HCT116 (cell line): ENCODE measurements at regions not wholly inside any gene's neighbourhood (a gene's known extent, or its start where the extent isn't known, plus 50 kb on each side); places are given as distances from the start of the nearest gene placed in this dataset.

ENCODE experiments used
- ATAC-seq: fragments of 200-7000 bp; cut with Tn5 transposase; 2 replicates; pipeline ENCODE4 v1.9.1; 2020; ENCODE audit warnings: mild to moderate bottlenecking, moderate library complexity
- BruUV-seq: library from RNA; stranded (reverse); fragments of 400-500 nt; replicated peaks from 2 replicates; lab custom pipeline; 2021; lab: Mats Ljungman, UMichigan
- CTCF ChIA-PET: fragments of 300-600 bp; sonication (Branson Sonifier 250); formaldehyde crosslinking; loops from one replicate; lab custom pipeline; 2021; ENCODE audit warnings: antibody characterized with exemption; lab: Charles Lee
- POLR2A ChIA-PET: fragments of 300-600, 350-600 bp; sonication (Branson Sonifier 250); formaldehyde crosslinking; loops from one replicate; lab custom pipeline; 2021; ENCODE audit warnings: antibody characterized with exemption; lab: Charles Lee
- RAD21 ChIA-PET, 2 experiments: fragments of 300-600 bp; sonication (Branson Sonifier 250); formaldehyde crosslinking; loops; one replicate each; lab custom pipeline; 2023; ENCODE audit warnings: low total read pairs in 2 of 2; ENCODE audit not compliant: uncharacterized antibody in 2 of 2, unreplicated experiment in 2 of 2, low non-redundant PET in 1 of 2; lab: Charles Lee
- DNase-seq: peaks from one replicate; pipeline ENCODE4 v3.0.0-alpha.2; 2010; ENCODE audit warnings: low read depth, low spot score
- H2AFZ ChIP-seq: fragments of 200-600 bp; shearing (Covaris generic), sonication (generic); 2 replicates; pipeline ENCODE4 v1.6.1; 2017; ENCODE audit warnings: low read depth, mixed run types, mixed read lengths, antibody characterized with exemption, low read length; ENCODE audit not compliant: poor library complexity, severe bottlenecking
- H3K27ac ChIP-seq: 2 replicates; pipeline ENCODE4 v1.5.1; 2012; ENCODE audit warnings: low read depth, low read length
- H3K27me3 ChIP-seq: fragments of 200-600 bp; sonication (generic); 2 replicates; pipeline ENCODE4 v1.6.1; 2016; ENCODE audit warnings: mixed run types, low read length, mixed read lengths; ENCODE audit not compliant: insufficient read depth
- H3K36me3 ChIP-seq, 2 experiments: fragments of 200-500 bp in 1 of 2; fragments of 200-600 bp in 1 of 2; sonication (Bioruptor generic) in 1 of 2; sonication (generic) in 1 of 2; 2 replicates each; pipeline versions ENCODE4 v1.5.1 to v1.6.1; 2014 to 2016; ENCODE audit warnings: low read length in 2 of 2, inconsistent platforms in 1 of 2, mixed read lengths in 1 of 2, mixed run types in 1 of 2; ENCODE audit not compliant: insufficient read depth in 2 of 2, control insufficient read depth in 1 of 2
- H3K4me1 ChIP-seq, 2 experiments: fragments of 200-600 bp in 1 of 2; sonication (generic) in 1 of 2; 2 replicates each; pipeline versions ENCODE4 v1.5.1 to v1.6.1; 2012 to 2017; ENCODE audit warnings: low read length in 2 of 2, inconsistent platforms in 1 of 2, mild to moderate bottlenecking in 1 of 2, mixed read lengths in 1 of 2, mixed run types in 1 of 2, moderate library complexity in 1 of 2; ENCODE audit not compliant: insufficient read depth in 2 of 2, control insufficient read depth in 1 of 2
- H3K4me2 ChIP-seq: fragments of 200-600 bp; sonication (generic); 2 replicates; pipeline ENCODE4 v1.6.1; 2017; ENCODE audit warnings: mixed run types, low read length, mixed read lengths
- H3K4me3 ChIP-seq, 2 experiments: fragments of 200-600 bp in 1 of 2; sonication (generic) in 1 of 2; replicated peaks in 1 of 2; 2 replicates each; pipeline ENCODE4 v1.5.1; 2011 to 2016; ENCODE audit warnings: low read length in 2 of 2, control low read depth in 1 of 2, low read depth in 1 of 2, mild to moderate bottlenecking in 1 of 2, mixed read lengths in 1 of 2, mixed run types in 1 of 2
- H3K79me2 ChIP-seq: fragments of 200-600 bp; sonication (generic); 2 replicates; pipeline ENCODE4 v1.6.1; 2017; ENCODE audit warnings: mild to moderate bottlenecking, mixed run types, low read length, moderate library complexity, mixed read lengths; ENCODE audit not compliant: insufficient read depth
- H3K9ac ChIP-seq: fragments of 200-600 bp; sonication (generic); 2 replicates; pipeline ENCODE4 v1.6.1; 2016; ENCODE audit warnings: low read length, mixed read lengths
- H3K9me2 ChIP-seq: fragments of 200-600 bp; sonication (generic), shearing (Covaris generic); 2 replicates; pipeline ENCODE4 v1.6.1; 2017; ENCODE audit warnings: mixed run types, mild to moderate bottlenecking, moderate library complexity; ENCODE audit not compliant: insufficient read depth
- H3K9me3 ChIP-seq, 2 experiments: fragments of 200-500 bp in 1 of 2; fragments of 200-600 bp in 1 of 2; sonication (Bioruptor generic) in 1 of 2; sonication (generic) in 1 of 2; 2 replicates each; pipeline ENCODE4 v1.6.1; 2014 to 2017; ENCODE audit warnings: low read length in 2 of 2, mixed read lengths in 2 of 2, inconsistent platforms in 1 of 2, low read depth in 1 of 2, mild to moderate bottlenecking in 1 of 2, mixed run types in 1 of 2, moderate library complexity in 1 of 2; ENCODE audit not compliant: control insufficient read depth in 1 of 2, insufficient read depth in 1 of 2
- H4K20me1 ChIP-seq: fragments of 200-600 bp; sonication (generic), shearing (Covaris generic); 2 replicates; pipeline ENCODE4 v1.6.1; 2017; ENCODE audit warnings: mixed run types, mild to moderate bottlenecking, moderate library complexity; ENCODE audit not compliant: insufficient read depth
- EGR1 ChIP-seq: IDR thresholded peaks from 2 replicates; pipeline ENCODE4 v1.6.1; 2012; ENCODE audit warnings: low read depth
- ELF1 ChIP-seq: IDR thresholded peaks from 2 replicates; pipeline ENCODE4 v1.6.1; 2012; ENCODE audit warnings: low read depth, borderline replicate concordance
- EZH2 ChIP-seq: fragments of 200-600 bp; sonication (generic); IDR thresholded peaks from 2 replicates; pipeline ENCODE4 v1.6.1; 2017; ENCODE audit warnings: antibody characterized with exemption, mixed run types
- EZH2phosphoT487 ChIP-seq: fragments of 200-600 bp; IDR thresholded peaks from 2 replicates; pipeline ENCODE4 v1.6.1; 2018; ENCODE audit warnings: antibody characterized with exemption, borderline replicate concordance
- FOSL1 ChIP-seq: IDR thresholded peaks from 2 replicates; pipeline ENCODE4 v1.6.1; 2012; ENCODE audit warnings: low read depth
- JUND ChIP-seq: IDR thresholded peaks from 2 replicates; pipeline ENCODE4 v1.6.1; 2012
- MAX ChIP-seq: IDR thresholded peaks from 2 replicates; pipeline ENCODE4 v1.6.1; 2012
- POLR2A ChIP-seq: IDR thresholded peaks from 2 replicates; pipeline ENCODE4 v1.7.0; 2011; ENCODE audit warnings: borderline replicate concordance; ENCODE audit not compliant: insufficient read depth, insufficient read length; ENCODE audit errors: extremely low read depth
- RAD21 ChIP-seq: IDR thresholded peaks from 2 replicates; pipeline ENCODE4 v1.6.1; 2012; ENCODE audit warnings: low read depth, mild to moderate bottlenecking
- REST ChIP-seq: IDR thresholded peaks from 2 replicates; pipeline ENCODE4 v1.6.1; 2012; ENCODE audit warnings: low read depth
- SIN3A ChIP-seq: IDR thresholded peaks from 2 replicates; pipeline ENCODE4 v1.6.1; 2012; ENCODE audit warnings: low read depth
- SP1 ChIP-seq: IDR thresholded peaks from 2 replicates; pipeline ENCODE4 v1.6.1; 2012; ENCODE audit warnings: low read depth
- SRF ChIP-seq: IDR thresholded peaks from 2 replicates; pipeline ENCODE4 v1.6.1; 2012; ENCODE audit warnings: low read depth
- TCF7L2 ChIP-seq: IDR thresholded peaks from 2 replicates; pipeline ENCODE4 v1.7.0; 2011; ENCODE audit warnings: borderline replicate concordance, inconsistent platforms; ENCODE audit not compliant: insufficient read depth, insufficient read length; ENCODE audit errors: extremely low read depth
- YY1 ChIP-seq: IDR thresholded peaks from 2 replicates; pipeline ENCODE4 v1.6.1; 2011; ENCODE audit warnings: low read length, low read depth, moderate library complexity, mild to moderate bottlenecking; ENCODE audit not compliant: insufficient replicate concordance; ENCODE audit errors: extremely low read depth
- ZFX ChIP-seq: fragments of 450-650 bp; IDR thresholded peaks from 2 replicates; pipeline ENCODE4 v1.6.1; 2017
- ZNF274 ChIP-seq: fragments of 200-500 bp; sonication (Bioruptor generic); IDR thresholded peaks from 2 replicates; pipeline ENCODE4 v1.6.1; 2014; ENCODE audit warnings: mild to moderate bottlenecking, low read depth, low read length, inconsistent platforms
- intact Hi-C: fragments of 100-400 bp; cut with micrococcal nuclease; formaldehyde crosslinking; loops from 2 replicates; pipeline ENCODE4 v1.10.0; 2022
- TF ChIP-seq, protein P1 (sequence below): IDR thresholded peaks from 2 replicates; pipeline ENCODE4 v1.6.1; 2012
- TF ChIP-seq, protein P2 (sequence below), 3 experiments: fragments of 200-600 bp in 1 of 3; sonication (generic) in 1 of 3; IDR thresholded peaks in 2 of 3; conservative IDR thresholded peaks in 1 of 3; 2 replicates each; pipeline ENCODE4 v1.5.1; 2012 to 2017; ENCODE audit warnings: low read depth in 2 of 3, low read length in 2 of 3, antibody characterized with exemption in 1 of 3, borderline replicate concordance in 1 of 3, control low read depth in 1 of 3, mild to moderate bottlenecking in 1 of 3, mixed read lengths in 1 of 3, mixed run types in 1 of 3, moderate library complexity in 1 of 3; ENCODE audit not compliant: insufficient read depth in 1 of 3
- TF ChIP-seq, protein P3 (sequence below): IDR thresholded peaks from 2 replicates; pipeline ENCODE4 v1.6.1; 2011; ENCODE audit warnings: mild to moderate bottlenecking, low read length, moderate library complexity; ENCODE audit not compliant: insufficient replicate concordance; ENCODE audit errors: extremely low read depth

DNA sequence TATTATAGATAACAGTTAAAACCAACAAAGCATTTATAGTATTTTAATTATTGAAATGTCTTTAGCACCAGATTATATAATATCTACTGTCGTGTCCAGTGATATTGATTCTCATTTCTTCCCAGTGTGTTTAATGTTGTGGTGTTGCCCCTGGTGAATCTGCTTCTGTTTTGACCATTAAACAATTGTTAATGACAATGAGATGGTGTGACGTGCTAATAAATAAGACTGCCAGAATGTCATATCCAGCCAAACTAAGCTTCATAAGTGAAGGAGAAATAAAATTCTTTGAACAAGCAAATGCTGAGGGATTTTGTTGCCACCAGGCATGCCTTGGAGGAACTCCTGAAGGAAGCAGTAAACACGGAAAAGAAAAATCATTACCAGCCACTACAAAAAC is 480.0 kb upstream of the ROBO1 start:
- H3K9ac ChIP-seq, result no peak overlapping the region
- ATAC-seq (no peak), DNase-seq (no peak)
- H3K27me3 ChIP-seq, result no peaks in the 10 kb centered on the region
- RAD21 ChIA-PET, result no interaction called here
- intact Hi-C loops, result no loop called here
- H3K27ac ChIP-seq, result no peak overlapping the region
- H3K79me2 ChIP-seq, result no peaks in the 10 kb centered on the region
- H3K4me2 ChIP-seq, result no peak overlapping the region
- no TSS peak for BruUV-seq
- H4K20me1 ChIP-seq, result no peaks in the 10 kb centered on the region
- CTCF ChIA-PET, result no interaction called here
- H2AFZ ChIP-seq, result no peak overlapping the region
- H3K9me2 ChIP-seq, result no peaks in the 10 kb centered on the region
- no peaks in the 10 kb centered on the region for H3K4me1 ChIP-seq
- POLR2A ChIA-PET, result no interaction called here
- no peak for TF ChIP-seq POLR2A
- TF ChIP-seq REST, result no peak
- no peak for TF ChIP-seq RAD21
- TF ChIP-seq MAX, result no peak
- TF ChIP-seq FOSL1, result no peak
- TF ChIP-seq JUND, result no peak
- TF ChIP-seq, protein P1, sequence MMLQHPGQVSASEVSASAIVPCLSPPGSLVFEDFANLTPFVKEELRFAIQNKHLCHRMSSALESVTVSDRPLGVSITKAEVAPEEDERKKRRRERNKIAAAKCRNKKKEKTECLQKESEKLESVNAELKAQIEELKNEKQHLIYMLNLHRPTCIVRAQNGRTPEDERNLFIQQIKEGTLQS, result no peak
- no peak for TF ChIP-seq SP1
- TF ChIP-seq ZFX, result no peak
- no peak for TF ChIP-seq EZH2phosphoT487
- TF ChIP-seq, protein P2, sequence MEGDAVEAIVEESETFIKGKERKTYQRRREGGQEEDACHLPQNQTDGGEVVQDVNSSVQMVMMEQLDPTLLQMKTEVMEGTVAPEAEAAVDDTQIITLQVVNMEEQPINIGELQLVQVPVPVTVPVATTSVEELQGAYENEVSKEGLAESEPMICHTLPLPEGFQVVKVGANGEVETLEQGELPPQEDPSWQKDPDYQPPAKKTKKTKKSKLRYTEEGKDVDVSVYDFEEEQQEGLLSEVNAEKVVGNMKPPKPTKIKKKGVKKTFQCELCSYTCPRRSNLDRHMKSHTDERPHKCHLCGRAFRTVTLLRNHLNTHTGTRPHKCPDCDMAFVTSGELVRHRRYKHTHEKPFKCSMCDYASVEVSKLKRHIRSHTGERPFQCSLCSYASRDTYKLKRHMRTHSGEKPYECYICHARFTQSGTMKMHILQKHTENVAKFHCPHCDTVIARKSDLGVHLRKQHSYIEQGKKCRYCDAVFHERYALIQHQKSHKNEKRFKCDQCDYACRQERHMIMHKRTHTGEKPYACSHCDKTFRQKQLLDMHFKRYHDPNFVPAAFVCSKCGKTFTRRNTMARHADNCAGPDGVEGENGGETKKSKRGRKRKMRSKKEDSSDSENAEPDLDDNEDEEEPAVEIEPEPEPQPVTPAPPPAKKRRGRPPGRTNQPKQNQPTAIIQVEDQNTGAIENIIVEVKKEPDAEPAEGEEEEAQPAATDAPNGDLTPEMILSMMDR (IDR thresholded peaks at IDR 0.05 in 2 of 3, conservative IDR thresholded peaks at IDR 0.05 in 1 of 3; ENCODE audit: borderline replicate concordance in 1 of 3, insufficient read depth in 1 of 3, low read depth in 2 of 3, low read length in 2 of 3), result no peak
- TF ChIP-seq, protein P3, sequence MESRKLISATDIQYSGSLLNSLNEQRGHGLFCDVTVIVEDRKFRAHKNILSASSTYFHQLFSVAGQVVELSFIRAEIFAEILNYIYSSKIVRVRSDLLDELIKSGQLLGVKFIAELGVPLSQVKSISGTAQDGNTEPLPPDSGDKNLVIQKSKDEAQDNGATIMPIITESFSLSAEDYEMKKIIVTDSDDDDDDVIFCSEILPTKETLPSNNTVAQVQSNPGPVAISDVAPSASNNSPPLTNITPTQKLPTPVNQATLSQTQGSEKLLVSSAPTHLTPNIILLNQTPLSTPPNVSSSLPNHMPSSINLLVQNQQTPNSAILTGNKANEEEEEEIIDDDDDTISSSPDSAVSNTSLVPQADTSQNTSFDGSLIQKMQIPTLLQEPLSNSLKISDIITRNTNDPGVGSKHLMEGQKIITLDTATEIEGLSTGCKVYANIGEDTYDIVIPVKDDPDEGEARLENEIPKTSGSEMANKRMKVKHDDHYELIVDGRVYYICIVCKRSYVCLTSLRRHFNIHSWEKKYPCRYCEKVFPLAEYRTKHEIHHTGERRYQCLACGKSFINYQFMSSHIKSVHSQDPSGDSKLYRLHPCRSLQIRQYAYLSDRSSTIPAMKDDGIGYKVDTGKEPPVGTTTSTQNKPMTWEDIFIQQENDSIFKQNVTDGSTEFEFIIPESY, result no peak
- TF ChIP-seq SRF, result no peak
- TF ChIP-seq EZH2, result no peak
- TF ChIP-seq SIN3A, result no peak
- TF ChIP-seq TCF7L2, result no peak
- no peak for TF ChIP-seq ZNF274
- no peak for TF ChIP-seq EGR1
- TF ChIP-seq YY1, result no peak
- no peak for TF ChIP-seq ELF1
- no peak overlapping the region for H3K4me3 ChIP-seq
- H3K36me3 ChIP-seq, result no peaks in the 10 kb centered on the region
- peaks cover 14 to 20% of the 10 kb centered on the region in 2 experiments; a peak in 3 of 4 replicates for H3K9me3 ChIP-seq
